SK-N-SH treated with all-trans-retinoic acid at 6 μM for 48 hours (cell line): ENCODE measurements at regions not wholly inside any gene's neighbourhood (a gene's known extent, or its start where the extent isn't known, plus 50 kb on each side); places are given as distances from the start of the nearest gene placed in this dataset.

Experiments
- ATAC-seq: fragments of 200-7000 bp; cut with Tn5 transposase; 3 replicates; pipeline ENCODE4 v1.9.1; 2020; ENCODE audit warnings: mild to moderate bottlenecking, moderate library complexity
- ARNTL ChIP-seq: fragments of 450-650 bp; formaldehyde crosslinking; IDR thresholded peaks from 2 replicates; pipeline ENCODE4 v1.5.0; 2020; ENCODE audit warnings: low read depth, mild to moderate bottlenecking, moderate library complexity, borderline replicate concordance
- CSDC2 ChIP-seq: fragments of 250-450 bp; sonication (Bioruptor Pico); IDR thresholded peaks from 2 replicates; pipeline ENCODE4 v1.5.0; 2020; ENCODE audit warnings: mild to moderate bottlenecking, moderate library complexity
- ESRRG ChIP-seq: fragments of 250-450 bp; sonication (Bioruptor Pico); IDR thresholded peaks from 2 replicates; pipeline ENCODE4 v1.6.1; 2021; ENCODE audit warnings: mild to moderate bottlenecking
- GLIS3 ChIP-seq: fragments of 250-450 bp; sonication (Bioruptor Pico); IDR thresholded peaks from 2 replicates; pipeline ENCODE4 v1.5.0; 2020; ENCODE audit warnings: mild to moderate bottlenecking, moderate library complexity
- ISL1 ChIP-seq: fragments of 250-450 bp; sonication (Bioruptor Pico); IDR thresholded peaks from 2 replicates; pipeline ENCODE4 v2.1.2; 2022; ENCODE audit warnings: mild to moderate bottlenecking, moderate library complexity
- OSR1 ChIP-seq: fragments of 250-450 bp; sonication (Bioruptor Pico); IDR thresholded peaks from 2 replicates; pipeline ENCODE4 v1.8.0; 2022; ENCODE audit warnings: moderate library complexity, mild to moderate bottlenecking, inconsistent platforms
- PPARA ChIP-seq: fragments of 250-450 bp; sonication (Bioruptor Pico); IDR thresholded peaks from 2 replicates; pipeline ENCODE4 v1.5.0; 2020; ENCODE audit warnings: mild to moderate bottlenecking, borderline replicate concordance
- RARB ChIP-seq: fragments of 250-450 bp; sonication (Bioruptor Pico); IDR thresholded peaks from 2 replicates; pipeline ENCODE4 v1.8.0; 2021; ENCODE audit warnings: mild to moderate bottlenecking, moderate library complexity
- SNAI2 ChIP-seq: fragments of 250-450 bp; sonication (Bioruptor Pico); IDR thresholded peaks from 2 replicates; pipeline ENCODE4 v1.5.0; 2020; ENCODE audit warnings: mild to moderate bottlenecking, moderate library complexity
- TCF4 ChIP-seq: fragments of 250-450 bp; sonication (Bioruptor Pico); IDR thresholded peaks from 2 replicates; pipeline ENCODE4 v1.8.0; 2021; ENCODE audit warnings: mild to moderate bottlenecking, moderate library complexity, borderline replicate concordance
- TOX ChIP-seq: fragments of 250-450 bp; sonication (Bioruptor Pico); IDR thresholded peaks from 2 replicates; pipeline ENCODE4 v1.8.0; 2021; ENCODE audit warnings: mild to moderate bottlenecking, moderate library complexity, borderline replicate concordance
- ZC3H10 ChIP-seq: fragments of 250-450 bp; sonication (Bioruptor Pico); IDR thresholded peaks from 2 replicates; pipeline ENCODE4 v1.5.1; 2021; ENCODE audit warnings: mild to moderate bottlenecking, moderate library complexity
- ZFP30 ChIP-seq: fragments of 450-650 bp; formaldehyde crosslinking; IDR thresholded peaks from 2 replicates; pipeline ENCODE4 v1.5.0; 2022; ENCODE audit warnings: mild to moderate bottlenecking, moderate library complexity
- ZNF70 ChIP-seq: fragments of 450-650 bp; formaldehyde crosslinking; IDR thresholded peaks from 2 replicates; pipeline ENCODE4 v1.5.0; 2020; ENCODE audit warnings: mild to moderate bottlenecking, moderate library complexity
- ZNF8 ChIP-seq: fragments of 450-650 bp; formaldehyde crosslinking; IDR thresholded peaks from 2 replicates; pipeline ENCODE4 v1.5.0; 2020; ENCODE audit warnings: mild to moderate bottlenecking, moderate library complexity
- TF ChIP-seq, protein P1 (sequence below): fragments of 250-450 bp; sonication (Bioruptor Pico); IDR thresholded peaks from 2 replicates; pipeline ENCODE4 v1.8.0; 2020; ENCODE audit warnings: mild to moderate bottlenecking, moderate library complexity, borderline replicate concordance
- TF ChIP-seq, protein P2 (sequence below): fragments of 250-450 bp; sonication (Bioruptor Pico); IDR thresholded peaks from 2 replicates; pipeline ENCODE4 v1.5.1; 2021; ENCODE audit warnings: mild to moderate bottlenecking, moderate library complexity
- TF ChIP-seq, protein P3 (sequence below): fragments of 250-450 bp; sonication (Bioruptor Pico); IDR thresholded peaks from 2 replicates; pipeline ENCODE4 v1.8.0; 2021; ENCODE audit warnings: low read depth, mild to moderate bottlenecking, moderate library complexity, borderline replicate concordance
- TF ChIP-seq, protein P4 (sequence below): fragments of 250-450 bp; sonication (Bioruptor Pico); IDR thresholded peaks from 2 replicates; pipeline ENCODE4 v1.5.1; 2020; ENCODE audit warnings: low read depth, mild to moderate bottlenecking, moderate library complexity

DNA sequence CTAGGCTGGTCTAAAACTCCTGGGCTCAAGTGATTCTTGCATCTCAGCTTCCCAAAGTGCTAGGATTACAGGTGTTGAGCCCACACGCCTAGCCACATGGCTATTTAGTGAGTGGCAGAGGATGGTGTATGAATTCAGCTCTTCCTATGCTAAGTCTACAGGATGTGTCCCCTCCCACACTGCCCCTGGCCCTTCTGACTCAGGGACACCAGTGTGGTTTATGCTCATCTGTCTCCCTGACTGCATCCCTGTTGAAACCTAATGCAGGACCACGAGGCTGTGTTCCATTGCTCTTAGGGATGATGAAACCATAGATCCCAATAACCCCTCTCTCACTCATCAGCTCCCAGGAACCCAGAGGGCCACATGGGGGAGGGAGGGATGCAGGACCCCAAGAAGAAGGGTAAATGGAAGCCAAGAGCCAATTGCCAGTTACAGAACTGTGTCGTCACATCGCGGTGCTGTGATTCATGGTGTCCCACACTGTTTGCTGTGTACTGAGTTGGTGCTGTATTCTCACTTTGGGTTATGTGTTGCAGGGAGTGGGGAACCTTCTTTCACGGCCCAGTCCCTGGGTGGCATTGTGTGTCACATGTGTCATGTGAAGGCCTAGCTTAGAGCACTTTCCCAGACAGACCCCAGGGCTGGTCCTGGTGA lies 102.9 kb upstream of the HAAO start (continued):
- TF ChIP-seq ZNF70 (CRISPR knock-in tag), result no peak
- TF ChIP-seq CSDC2 (CRISPR knock-in tag), result no peak
- TF ChIP-seq OSR1 (CRISPR knock-in tag), result no peak
- no peak for TF ChIP-seq ZFP30 (CRISPR knock-in tag)

DNA sequence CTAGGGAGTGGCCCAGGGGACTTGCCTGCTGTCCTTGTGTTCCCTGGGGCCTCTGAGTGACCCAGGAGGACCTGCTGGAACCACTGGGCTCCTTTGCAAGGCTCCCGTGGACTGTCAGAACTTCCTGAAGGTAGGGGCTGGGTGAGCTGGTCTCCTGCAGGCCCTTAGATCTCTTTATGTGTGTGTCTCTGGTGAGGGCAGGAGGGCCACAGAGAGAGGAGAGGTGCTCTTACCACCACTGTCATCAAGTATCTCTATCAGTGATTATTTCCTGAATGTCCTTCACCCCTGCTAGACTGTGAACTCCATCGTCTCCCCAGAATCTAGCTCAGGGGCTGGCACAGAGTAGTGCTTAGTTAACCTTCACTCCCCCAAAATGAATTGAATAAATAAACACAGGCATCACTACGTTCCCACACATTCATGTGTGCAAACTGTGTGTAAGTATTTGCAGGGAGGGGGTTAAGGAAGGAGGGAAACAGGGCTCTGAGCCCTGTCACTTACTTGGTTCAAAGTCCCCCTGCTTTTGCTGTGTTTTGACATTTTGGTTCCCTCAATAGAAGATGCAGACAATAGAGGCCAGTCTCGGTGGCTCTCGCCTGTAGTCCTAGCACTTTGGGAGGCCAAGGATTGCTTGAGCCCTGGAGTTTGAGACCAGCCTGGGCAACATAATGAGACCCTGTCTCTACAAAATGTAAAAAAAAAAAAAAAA lies 100.8 kb upstream of the HAAO start:
- no peak for TF ChIP-seq SNAI2 (CRISPR knock-in tag)
- TF ChIP-seq, protein P1, sequence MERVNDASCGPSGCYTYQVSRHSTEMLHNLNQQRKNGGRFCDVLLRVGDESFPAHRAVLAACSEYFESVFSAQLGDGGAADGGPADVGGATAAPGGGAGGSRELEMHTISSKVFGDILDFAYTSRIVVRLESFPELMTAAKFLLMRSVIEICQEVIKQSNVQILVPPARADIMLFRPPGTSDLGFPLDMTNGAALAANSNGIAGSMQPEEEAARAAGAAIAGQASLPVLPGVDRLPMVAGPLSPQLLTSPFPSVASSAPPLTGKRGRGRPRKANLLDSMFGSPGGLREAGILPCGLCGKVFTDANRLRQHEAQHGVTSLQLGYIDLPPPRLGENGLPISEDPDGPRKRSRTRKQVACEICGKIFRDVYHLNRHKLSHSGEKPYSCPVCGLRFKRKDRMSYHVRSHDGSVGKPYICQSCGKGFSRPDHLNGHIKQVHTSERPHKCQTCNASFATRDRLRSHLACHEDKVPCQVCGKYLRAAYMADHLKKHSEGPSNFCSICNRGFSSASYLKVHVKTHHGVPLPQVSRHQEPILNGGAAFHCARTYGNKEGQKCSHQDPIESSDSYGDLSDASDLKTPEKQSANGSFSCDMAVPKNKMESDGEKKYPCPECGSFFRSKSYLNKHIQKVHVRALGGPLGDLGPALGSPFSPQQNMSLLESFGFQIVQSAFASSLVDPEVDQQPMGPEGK (CRISPR knock-in tag), result no peak
- no peak for TF ChIP-seq TCF4
- TF ChIP-seq TOX (CRISPR knock-in tag), result no peak
- TF ChIP-seq ZC3H10 (CRISPR knock-in tag), result no peak
- TF ChIP-seq, protein P2, sequence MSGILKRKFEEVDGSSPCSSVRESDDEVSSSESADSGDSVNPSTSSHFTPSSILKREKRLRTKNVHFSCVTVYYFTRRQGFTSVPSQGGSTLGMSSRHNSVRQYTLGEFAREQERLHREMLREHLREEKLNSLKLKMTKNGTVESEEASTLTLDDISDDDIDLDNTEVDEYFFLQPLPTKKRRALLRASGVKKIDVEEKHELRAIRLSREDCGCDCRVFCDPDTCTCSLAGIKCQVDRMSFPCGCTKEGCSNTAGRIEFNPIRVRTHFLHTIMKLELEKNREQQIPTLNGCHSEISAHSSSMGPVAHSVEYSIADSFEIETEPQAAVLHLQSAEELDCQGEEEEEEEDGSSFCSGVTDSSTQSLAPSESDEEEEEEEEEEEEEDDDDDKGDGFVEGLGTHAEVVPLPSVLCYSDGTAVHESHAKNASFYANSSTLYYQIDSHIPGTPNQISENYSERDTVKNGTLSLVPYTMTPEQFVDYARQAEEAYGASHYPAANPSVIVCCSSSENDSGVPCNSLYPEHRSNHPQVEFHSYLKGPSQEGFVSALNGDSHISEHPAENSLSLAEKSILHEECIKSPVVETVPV (CRISPR knock-in tag), result no peak
- TF ChIP-seq, protein P3, sequence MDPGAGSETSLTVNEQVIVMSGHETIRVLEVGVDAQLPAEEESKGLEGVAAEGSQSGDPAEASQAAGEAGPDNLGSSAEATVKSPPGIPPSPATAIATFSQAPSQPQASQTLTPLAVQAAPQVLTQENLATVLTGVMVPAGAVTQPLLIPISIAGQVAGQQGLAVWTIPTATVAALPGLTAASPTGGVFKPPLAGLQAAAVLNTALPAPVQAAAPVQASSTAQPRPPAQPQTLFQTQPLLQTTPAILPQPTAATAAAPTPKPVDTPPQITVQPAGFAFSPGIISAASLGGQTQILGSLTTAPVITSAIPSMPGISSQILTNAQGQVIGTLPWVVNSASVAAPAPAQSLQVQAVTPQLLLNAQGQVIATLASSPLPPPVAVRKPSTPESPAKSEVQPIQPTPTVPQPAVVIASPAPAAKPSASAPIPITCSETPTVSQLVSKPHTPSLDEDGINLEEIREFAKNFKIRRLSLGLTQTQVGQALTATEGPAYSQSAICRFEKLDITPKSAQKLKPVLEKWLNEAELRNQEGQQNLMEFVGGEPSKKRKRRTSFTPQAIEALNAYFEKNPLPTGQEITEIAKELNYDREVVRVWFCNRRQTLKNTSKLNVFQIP (CRISPR knock-in tag), result no peak
- no peak for TF ChIP-seq OSR1 (CRISPR knock-in tag)
- TF ChIP-seq ZNF70 (CRISPR knock-in tag), result no peak
- no peak for TF ChIP-seq RARB (CRISPR knock-in tag)
- TF ChIP-seq ISL1, result no peak
- no peak for ATAC-seq

DNA sequence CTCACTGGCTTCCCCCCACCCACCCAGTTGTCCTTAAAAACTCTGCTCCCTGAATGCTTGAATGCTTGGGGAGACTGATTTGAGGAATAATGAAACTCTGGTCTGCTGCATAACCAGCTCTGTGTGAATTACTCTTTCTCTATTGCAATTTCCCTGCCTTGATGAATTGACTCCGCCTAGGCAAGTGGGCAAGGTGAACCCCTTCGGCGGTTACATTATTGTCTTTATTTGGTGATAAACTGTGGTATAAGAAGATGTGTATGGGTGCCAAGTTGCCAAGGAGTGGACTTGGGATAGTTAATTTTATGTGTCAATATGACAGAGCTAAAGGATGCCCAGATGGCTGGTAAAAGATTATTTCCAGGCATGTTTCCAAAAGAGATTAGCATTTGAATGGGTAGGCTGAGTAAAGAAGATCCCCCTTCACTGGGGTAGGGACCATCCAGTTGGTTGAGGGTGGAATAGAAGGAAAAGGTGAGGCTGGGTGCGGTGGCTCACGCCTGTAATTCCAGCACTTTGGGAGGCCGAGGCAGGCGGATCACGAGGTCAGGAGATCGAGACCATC lies 98.5 kb upstream of the HAAO start:
- no peak for TF ChIP-seq TCF4
- TF ChIP-seq, protein P1 (CRISPR knock-in tag), result no peak
- TF ChIP-seq ZNF8 (CRISPR knock-in tag), result no peak
- TF ChIP-seq RARB (CRISPR knock-in tag), result no peak
- TF ChIP-seq, protein P4, sequence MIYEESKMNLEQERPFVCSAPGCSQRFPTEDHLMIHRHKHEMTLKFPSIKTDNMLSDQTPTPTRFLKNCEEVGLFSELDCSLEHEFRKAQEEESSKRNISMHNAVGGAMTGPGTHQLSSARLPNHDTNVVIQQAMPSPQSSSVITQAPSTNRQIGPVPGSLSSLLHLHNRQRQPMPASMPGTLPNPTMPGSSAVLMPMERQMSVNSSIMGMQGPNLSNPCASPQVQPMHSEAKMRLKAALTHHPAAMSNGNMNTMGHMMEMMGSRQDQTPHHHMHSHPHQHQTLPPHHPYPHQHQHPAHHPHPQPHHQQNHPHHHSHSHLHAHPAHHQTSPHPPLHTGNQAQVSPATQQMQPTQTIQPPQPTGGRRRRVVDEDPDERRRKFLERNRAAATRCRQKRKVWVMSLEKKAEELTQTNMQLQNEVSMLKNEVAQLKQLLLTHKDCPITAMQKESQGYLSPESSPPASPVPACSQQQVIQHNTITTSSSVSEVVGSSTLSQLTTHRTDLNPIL (CRISPR knock-in tag), result no peak
- TF ChIP-seq ZNF70 (CRISPR knock-in tag), result no peak
- TF ChIP-seq ZC3H10 (CRISPR knock-in tag), result no peak
- TF ChIP-seq GLIS3 (CRISPR knock-in tag), result no peak
- TF ChIP-seq PPARA (CRISPR knock-in tag), result no peak
- TF ChIP-seq, protein P3 (CRISPR knock-in tag), result no peak
- no peak for TF ChIP-seq SNAI2 (CRISPR knock-in tag)
- TF ChIP-seq ZFP30 (CRISPR knock-in tag), result no peak
- TF ChIP-seq CSDC2 (CRISPR knock-in tag), result no peak
- no peak for TF ChIP-seq ESRRG (CRISPR knock-in tag)
- TF ChIP-seq ARNTL (CRISPR knock-in tag), result no peak
- TF ChIP-seq TOX (CRISPR knock-in tag), result no peak
- TF ChIP-seq OSR1 (CRISPR knock-in tag), result no peak
- ATAC-seq, result no peak
